ENCODE measurements at regions not wholly inside any gene's neighbourhood (a gene's known extent, or its start where the extent isn't known, plus 50 kb on each side); places are given as distances from the start of the nearest gene placed in this dataset.

GRCh38 chr3:140854961-140855360, 86.7 kb upstream of the SLC25A36 start:
- Mint-ChIP-seq H3K36me3 (ENCODE audit: low read depth) (no peaks in the 10 kb centered on the region), H3K4me3 (no peak overlapping the region), H3K27me3 (ENCODE audit: insufficient read depth) (no peaks in the 10 kb centered on the region; the same call in 1 of the 2 replicates), H3K4me1 (ENCODE audit: low read depth) (no peaks in the 10 kb centered on the region), H3K9me3 (peaks cover 6% of the 10 kb centered on the region; the same call in 1 of the 2 replicates), H3K27ac (no peak overlapping the region)
- DNase-seq = no peak
- TF ChIP-seq CTCF (IDR thresholded peaks at IDR 0.05) = no peak

- Mint-ChIP-seq H3K27ac (no peak overlapping the region), H3K4me3 (no peak overlapping the region), H3K4me1 (ENCODE audit: low read depth) (no peaks in the 10 kb centered on the region), H3K9me3 (no peaks in the 10 kb centered on the region), H3K27me3 (ENCODE audit: insufficient read depth) (no peaks in the 10 kb centered on the region; the same call in 1 of the 2 replicates), H3K36me3 (ENCODE audit: low read depth) (no peaks in the 10 kb centered on the region)
- no peak for TF ChIP-seq CTCF (IDR thresholded peaks at IDR 0.05)
- no peak for DNase-seq
These were observed 84.7 kb upstream of the SLC25A36 start for GRCh38 chr3:140856905-140857304.

- Mint-ChIP-seq H3K4me3 (no peak overlapping the region), H3K4me1 (ENCODE audit: low read depth) (no peaks in the 10 kb centered on the region), H3K36me3 (ENCODE audit: low read depth) (no peaks in the 10 kb centered on the region), H3K27me3 (ENCODE audit: insufficient read depth) (peaks cover 1% of the 10 kb centered on the region; the same call in 1 of the 2 replicates), H3K27ac (no peak overlapping the region), H3K9me3 (no peaks in the 10 kb centered on the region)
- no peak for TF ChIP-seq CTCF (IDR thresholded peaks at IDR 0.05)
- DNase-seq = no peak
These were observed 83.6 kb upstream of the SLC25A36 start for GRCh38 chr3:140857993-140858392.

GRCh38 chr3:140859592-140860336, 81.9 kb upstream of the SLC25A36 start:
- DNase-seq = no peak
- no peaks in the 10 kb centered on the region for H3K4me1 Mint-ChIP-seq (ENCODE audit: low read depth)
- no peak for TF ChIP-seq CTCF (IDR thresholded peaks at IDR 0.05)
- no peaks in the 10 kb centered on the region for H3K36me3 Mint-ChIP-seq (ENCODE audit: low read depth)
- H3K4me3 Mint-ChIP-seq = no peak overlapping the region
- no peak overlapping the region for H3K27ac Mint-ChIP-seq
- no peaks in the 10 kb centered on the region for H3K9me3 Mint-ChIP-seq
- peaks cover 1% of the 10 kb centered on the region; the same call in 1 of the 2 replicates for H3K27me3 Mint-ChIP-seq (ENCODE audit: insufficient read depth)

GRCh38 chr3:140863580-140864009, 78.0 kb upstream of the SLC25A36 start:
- Mint-ChIP-seq H3K4me1 (ENCODE audit: low read depth) (no peaks in the 10 kb centered on the region), H3K9me3 (no peaks in the 10 kb centered on the region), H3K4me3 (no peak overlapping the region), H3K27ac (no peak overlapping the region), H3K27me3 (ENCODE audit: insufficient read depth) (peaks cover 3% of the 10 kb centered on the region), H3K36me3 (ENCODE audit: low read depth) (no peaks in the 10 kb centered on the region)
- peak; percentile 51 for DNase-seq
- TF ChIP-seq CTCF (IDR thresholded peaks at IDR 0.05) = peak; percentile 83
